H1 (cell line): ENCODE measurements at regions not wholly inside any gene's neighbourhood (a gene's known extent, or its start where the extent isn't known, plus 50 kb on each side); places are given as distances from the start of the nearest gene placed in this dataset.

ENCODE experiments used
- CTCF ChIA-PET: fragments of 300-600 bp; sonication (Branson Sonifier 250); formaldehyde crosslinking; loops from one replicate; lab custom pipeline; 2021; ENCODE audit not compliant: partially characterized antibody; lab: Charles Lee
- POLR2A ChIA-PET: fragments of 300-600 bp; sonication (Branson Sonifier 250); formaldehyde crosslinking; loops from one replicate; lab custom pipeline; 2021; ENCODE audit warnings: inconsistent platforms; ENCODE audit not compliant: partially characterized antibody; lab: Charles Lee
- DNase-seq, 2 experiments: peaks; one replicate each; pipeline versions ENCODE4 v3.0.0 to v3.0.0-alpha.2; 2010 to 2022; ENCODE audit warnings: low spot score in 2 of 2, low read depth in 1 of 2, mixed read lengths in 1 of 2
- FAIRE-seq: peaks from 2 replicates; lab custom pipeline; 2011; peaks lifted over from hg19 to GRCh38; lab: Jason Lieb, UNC
- H2AFZ ChIP-seq: 2 replicates; pipeline ENCODE4 v1.8.1; 2012; ENCODE audit warnings: low read length, inconsistent platforms
- H2AK5ac ChIP-seq: 2 replicates; pipeline ENCODE4 v1.6.1; 2013; ENCODE audit warnings: low read depth, low read length
- H2BK120ac ChIP-seq: replicated peaks from 2 replicates; pipeline ENCODE3; 2013; ENCODE audit warnings: low read depth, low read length, inconsistent platforms
- H2BK12ac ChIP-seq: 2 replicates; pipeline ENCODE4 v1.6.1; 2013; ENCODE audit warnings: low read depth, low read length
- H2BK15ac ChIP-seq: 2 replicates; pipeline ENCODE4 v1.6.1; 2013; ENCODE audit warnings: low read length
- H2BK20ac ChIP-seq: 2 replicates; pipeline ENCODE4 v1.6.1; 2013; ENCODE audit warnings: low read length
- H2BK5ac ChIP-seq: 2 replicates; pipeline ENCODE4 v1.6.1; 2013; ENCODE audit warnings: low read depth, low read length
- H3K14ac ChIP-seq: 2 replicates; pipeline ENCODE4 v1.6.1; 2013; ENCODE audit warnings: inconsistent platforms; ENCODE audit not compliant: insufficient read length
- H3K18ac ChIP-seq: 2 replicates; pipeline ENCODE4 v1.6.1; 2013; ENCODE audit warnings: low read length; ENCODE audit errors: extremely low read depth
- H3K23ac ChIP-seq: 2 replicates; pipeline ENCODE4 v1.6.1; 2013; ENCODE audit warnings: inconsistent platforms; ENCODE audit not compliant: insufficient read length
- H3K23me2 ChIP-seq: 2 replicates; pipeline ENCODE4 v1.6.1; 2013; ENCODE audit warnings: low read depth, low read length
- H3K27ac ChIP-seq: 2 replicates; pipeline ENCODE4 v1.6.1; 2011; ENCODE audit warnings: low read depth, low read length, inconsistent platforms
- H3K27me3 ChIP-seq, 4 experiments: replicated peaks in 1 of 4; 1 replicate in 1 of 4; 2 replicates in 3 of 4; pipeline versions ENCODE4 v1.6.1 to v1.8.1; 2011 to 2013; ENCODE audit warnings: low read length in 3 of 4, mild to moderate bottlenecking in 3 of 4, inconsistent platforms in 2 of 4, mixed read lengths in 2 of 4, moderate library complexity in 1 of 4; ENCODE audit not compliant: control insufficient read depth in 3 of 4, insufficient read depth in 3 of 4; ENCODE audit errors: extremely low read depth in 1 of 4
- H3K36me3 ChIP-seq, 4 experiments: 2 replicates each; pipeline versions ENCODE4 v1.6.1 to v1.8.1; 2011 to 2013; ENCODE audit warnings: mild to moderate bottlenecking in 4 of 4, low read length in 3 of 4, moderate library complexity in 2 of 4, control low read depth in 1 of 4, inconsistent platforms in 1 of 4; ENCODE audit not compliant: insufficient read depth in 4 of 4, control insufficient read depth in 2 of 4
- H3K4ac ChIP-seq: replicated peaks from 2 replicates; pipeline ENCODE3; 2013; ENCODE audit warnings: low read length, low read depth, mixed read lengths, inconsistent platforms; ENCODE audit not compliant: insufficient read length
- H3K4me1 ChIP-seq, 4 experiments: replicated peaks in 1 of 4; 1 replicate in 1 of 4; 2 replicates in 3 of 4; pipeline versions ENCODE4 v1.6.1 to v1.8.1; 2011 to 2013; ENCODE audit warnings: low read length in 3 of 4, inconsistent platforms in 2 of 4, mixed read lengths in 1 of 4; ENCODE audit not compliant: insufficient read depth in 4 of 4, control insufficient read depth in 3 of 4
- H3K4me2 ChIP-seq, 2 experiments: 2 replicates each; pipeline versions ENCODE4 v1.6.1 to v1.8.1; 2011 to 2013; ENCODE audit warnings: low read depth in 2 of 2, low read length in 2 of 2, control low read depth in 1 of 2, inconsistent platforms in 1 of 2, mild to moderate bottlenecking in 1 of 2; ENCODE audit not compliant: insufficient read depth in 1 of 2
- H3K4me3 ChIP-seq, 4 experiments: fragments of 200-600, 300-600 bp in 1 of 4; sonication (generic), shearing (Covaris generic), sonication (Bioruptor Twin) in 1 of 4; 2 replicates each; pipeline versions ENCODE4 v1.5.1 to v1.8.1; 2011 to 2016; ENCODE audit warnings: low read length in 4 of 4, low read depth in 3 of 4, control low read depth in 2 of 4, inconsistent platforms in 2 of 4, mild to moderate bottlenecking in 2 of 4, mixed read lengths in 1 of 4, moderate library complexity in 1 of 4; ENCODE audit not compliant: insufficient read depth in 2 of 4; ENCODE audit errors: extremely low read depth in 1 of 4
- H3K56ac ChIP-seq: replicated peaks from 2 replicates; pipeline ENCODE3; 2013; ENCODE audit warnings: low read depth, mild to moderate bottlenecking, mixed read lengths, low read length, inconsistent platforms; ENCODE audit not compliant: insufficient read length
- H3K79me1 ChIP-seq: 2 replicates; pipeline ENCODE4 v1.6.1; 2013; ENCODE audit warnings: low read depth, low read length, control low read depth
- H3K79me2 ChIP-seq, 2 experiments: 2 replicates each; pipeline versions ENCODE4 v1.6.1 to v1.8.1; 2012 to 2013; ENCODE audit warnings: low read length in 2 of 2, mild to moderate bottlenecking in 2 of 2, inconsistent platforms in 1 of 2; ENCODE audit not compliant: insufficient read depth in 2 of 2, control insufficient read depth in 1 of 2
- H3K9ac ChIP-seq, 4 experiments: replicated peaks in 1 of 4; 1 replicate in 1 of 4; 2 replicates in 3 of 4; pipeline versions ENCODE4 v1.6.1 to v1.8.1; 2011 to 2013; ENCODE audit warnings: low read depth in 3 of 4, low read length in 3 of 4, control low read depth in 2 of 4, mild to moderate bottlenecking in 2 of 4, moderate library complexity in 2 of 4, inconsistent platforms in 1 of 4; ENCODE audit errors: extremely low read depth in 1 of 4
- H3K9me3 ChIP-seq, 2 experiments: 2 replicates each; pipeline versions ENCODE4 v1.6.1 to v1.8.1; 2012 to 2013; ENCODE audit warnings: mild to moderate bottlenecking in 2 of 2, moderate library complexity in 2 of 2, control low read depth in 1 of 2, inconsistent platforms in 1 of 2, low read depth in 1 of 2, low read length in 1 of 2, mixed read lengths in 1 of 2; ENCODE audit not compliant: insufficient read depth in 2 of 2
- H4K20me1 ChIP-seq, 2 experiments: replicated peaks in 1 of 2; 2 replicates each; pipeline versions ENCODE3 to v1.8.1; 2011 to 2013; ENCODE audit warnings: inconsistent platforms in 2 of 2, low read length in 2 of 2, mild to moderate bottlenecking in 1 of 2; ENCODE audit not compliant: insufficient read depth in 2 of 2, control insufficient read depth in 1 of 2
- H4K5ac ChIP-seq: 2 replicates; pipeline ENCODE4 v1.6.1; 2013; ENCODE audit warnings: low read length, low read depth, mixed read lengths, inconsistent platforms; ENCODE audit not compliant: insufficient read length
- H4K8ac ChIP-seq: 2 replicates; pipeline ENCODE4 v1.8.0; 2013; ENCODE audit warnings: mild to moderate bottlenecking, moderate library complexity, low read length, inconsistent platforms; ENCODE audit not compliant: insufficient read depth; ENCODE audit errors: extremely low read depth
- H4K91ac ChIP-seq: replicated peaks from 2 replicates; pipeline ENCODE3; 2013; ENCODE audit warnings: low read length, mixed read lengths, inconsistent platforms; ENCODE audit not compliant: insufficient read length
- CREB1 ChIP-seq: IDR thresholded peaks from 2 replicates; pipeline ENCODE4 v1.6.1; 2012; ENCODE audit warnings: inconsistent platforms
- POLR2A ChIP-seq, 2 experiments: IDR thresholded peaks; 1 replicate in 1 of 2; 2 replicates in 1 of 2; pipeline ENCODE4 v1.6.1; 2011; ENCODE audit warnings: low read depth in 2 of 2, low read length in 2 of 2, mild to moderate bottlenecking in 2 of 2; ENCODE audit errors: control extremely low read depth in 1 of 2
- SIX5 ChIP-seq: IDR thresholded peaks from 2 replicates; pipeline ENCODE4 v1.6.1; 2011; ENCODE audit warnings: mild to moderate bottlenecking, low read depth, low read length

- Histone ChIP-seq H3K4me1 (no peaks in the 10 kb centered on the region), H3K4me3 (no peak overlapping the region), H4K5ac (no peak overlapping the region), H2AK5ac (no peak overlapping the region), H3K4ac (no peak overlapping the region), H3K23me2 (no peaks in the 10 kb centered on the region), H4K20me1 (no peaks in the 10 kb centered on the region), H2BK5ac (no peak overlapping the region), H3K79me2 (no peaks in the 10 kb centered on the region), H3K9me3 (no peaks in the 10 kb centered on the region), H2BK120ac (no peak overlapping the region), H3K79me1 (no peaks in the 10 kb centered on the region), H3K56ac (no peak overlapping the region), H3K36me3 (no peaks in the 10 kb centered on the region), H2BK12ac (no peak overlapping the region), H3K4me2 (no peak overlapping the region), H3K18ac (no peak overlapping the region), H2BK15ac (no peak overlapping the region), H4K91ac (no peak overlapping the region), H3K27me3 (no peaks in the 10 kb centered on the region), H4K8ac (no peak overlapping the region), H3K27ac (no peak overlapping the region), H3K14ac (no peak overlapping the region), H3K23ac (no peak overlapping the region), H2AFZ (no peak overlapping the region), H2BK20ac (no peak overlapping the region), H3K9ac (no peak overlapping the region)
- FAIRE-seq = no peak
- ChIA-PET POLR2A (no interaction called here), CTCF (no interaction called here)
- DNase-seq = no peak
- TF ChIP-seq SIX5 (no peak), CREB1 (no peak), POLR2A (IDR thresholded peaks at IDR 0.05; ENCODE audit: control extremely low read depth in 1 of 2, low read depth in 2 of 2, low read length in 2 of 2) (no peak)
Measured at GRCh38 chr13:66137384-66137783, 1092.8 kb downstream of the PCDH9 start.
